ENCODE measurements at regions not wholly inside any gene's neighbourhood (a gene's known extent, or its start where the extent isn't known, plus 50 kb on each side); places are given as distances from the start of the nearest gene placed in this dataset.
"Not testable (repeated sequence)": the region's sequence is repeated elsewhere in the genome, so short reads cannot be mapped to it uniquely, and the experiment has no call there.

- not testable (repeated sequence) for DNase-seq (ENCODE audit: low read depth); H3K4me3 ChIP-seq (ENCODE audit: low read length)
Observed at GRCh38 chr22:11561744-11562143, 3966.2 kb upstream of the OR11H1 start.

- DNase-seq (ENCODE audit: low read depth); H3K4me3 ChIP-seq (ENCODE audit: low read length): not testable (repeated sequence)
Observed at GRCh38 chr22:11568837-11569563, 3959.0 kb upstream of the OR11H1 start.

- H3K4me3 ChIP-seq (ENCODE audit: low read length); DNase-seq (ENCODE audit: low read depth): not testable (repeated sequence)
Observed at GRCh38 chr22:11569564-11569940, 3958.4 kb upstream of the OR11H1 start.

- DNase-seq (ENCODE audit: low read depth); H3K4me3 ChIP-seq (ENCODE audit: low read length): not testable (repeated sequence)
Observed at GRCh38 chr22:11573154-11573553, 3954.8 kb upstream of the OR11H1 start.

GRCh38 chr22:11574231-11574630 lies 3953.8 kb upstream of the OR11H1 start:
- H3K4me3 ChIP-seq (ENCODE audit: low read length); DNase-seq (ENCODE audit: low read depth): not testable (repeated sequence)

GRCh38 chr22:11574659-11575058 lies 3953.3 kb upstream of the OR11H1 start:
- not testable (repeated sequence) for DNase-seq (ENCODE audit: low read depth); H3K4me3 ChIP-seq (ENCODE audit: low read length)

- not testable (repeated sequence) for H3K4me3 ChIP-seq (ENCODE audit: low read length); DNase-seq (ENCODE audit: low read depth)
Observed at GRCh38 chr22:11576740-11577139, 3951.3 kb upstream of the OR11H1 start.

- H3K4me3 ChIP-seq (ENCODE audit: low read length); DNase-seq (ENCODE audit: low read depth): not testable (repeated sequence)
Observed at GRCh38 chr22:11578115-11578514, 3949.9 kb upstream of the OR11H1 start.

- not testable (repeated sequence) for H3K4me3 ChIP-seq (ENCODE audit: low read length); DNase-seq (ENCODE audit: low read depth)
Observed at GRCh38 chr22:11578551-11578950, 3949.4 kb upstream of the OR11H1 start.

- not testable (repeated sequence) for H3K4me3 ChIP-seq (ENCODE audit: low read length); DNase-seq (ENCODE audit: low read depth)
Observed at GRCh38 chr22:11582048-11582447, 3945.9 kb upstream of the OR11H1 start.

- DNase-seq (ENCODE audit: low read depth); H3K4me3 ChIP-seq (ENCODE audit: low read length): not testable (repeated sequence)
Observed at GRCh38 chr22:11584231-11584630, 3943.8 kb upstream of the OR11H1 start.

- H3K4me3 ChIP-seq (ENCODE audit: low read length); DNase-seq (ENCODE audit: low read depth): not testable (repeated sequence)
Observed at GRCh38 chr22:11594552-11594951, 3933.4 kb upstream of the OR11H1 start.

- not testable (repeated sequence) for DNase-seq (ENCODE audit: low read depth); H3K4me3 ChIP-seq (ENCODE audit: low read length)
Observed at GRCh38 chr22:11597666-11598358, 3930.2 kb upstream of the OR11H1 start.

GRCh38 chr22:11598492-11599440 lies 3929.2 kb upstream of the OR11H1 start:
- no peak overlapping the region for H3K4me3 ChIP-seq (ENCODE audit: low read length)
- no peak for TF ChIP-seq CTCF (conservative IDR thresholded peaks at IDR 0.05; ENCODE audit: low read length)
- DNase-seq (ENCODE audit: low read depth) = no peak

- not testable (repeated sequence) for DNase-seq (ENCODE audit: low read depth); H3K4me3 ChIP-seq (ENCODE audit: low read length)
Observed at GRCh38 chr22:11599456-11599855, 3928.5 kb upstream of the OR11H1 start.

GRCh38 chr22:11600161-11600560 lies 3927.8 kb upstream of the OR11H1 start:
- not testable (repeated sequence) for DNase-seq (ENCODE audit: low read depth); H3K4me3 ChIP-seq (ENCODE audit: low read length)

- DNase-seq (ENCODE audit: low read depth); H3K4me3 ChIP-seq (ENCODE audit: low read length): not testable (repeated sequence)
Observed at GRCh38 chr22:11600896-11601890, 3926.8 kb upstream of the OR11H1 start.
